ENCODE measurements at regions not wholly inside any gene's neighbourhood (a gene's known extent, or its start where the extent isn't known, plus 50 kb on each side); places are given as distances from the start of the nearest gene placed in this dataset.

DNA sequence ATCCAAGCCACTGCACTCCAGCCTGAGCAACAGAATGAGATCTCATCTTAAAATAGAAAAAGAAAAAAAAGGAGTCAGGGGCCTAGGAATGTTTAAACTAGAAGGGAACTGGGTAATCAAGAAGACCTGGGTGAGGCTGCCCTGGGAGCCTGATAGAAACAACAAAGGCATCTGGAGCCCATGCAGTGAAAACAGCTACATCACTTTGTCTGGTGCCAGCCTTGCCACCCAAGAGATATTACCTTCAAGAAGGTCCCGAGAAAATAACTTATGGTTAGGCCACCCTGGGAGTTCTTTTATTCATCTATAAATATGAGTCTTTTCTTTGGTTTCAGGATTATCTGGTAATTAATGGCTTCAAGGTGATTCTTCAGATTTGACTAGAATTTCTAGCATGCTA is 412.1 kb downstream of the METTL15 start:
- no peaks in the 10 kb centered on the region for H3K36me3 ChIP-seq (replicated peaks in 1 of 2; ENCODE audit: control insufficient read depth in 1 of 2, insufficient read depth in 2 of 2, low read length in 1 of 2)
- H3K27ac ChIP-seq (ENCODE audit: low read depth in 2 of 2, low read length in 1 of 2), result no peak overlapping the region
- H3K9me2 ChIP-seq, result no peaks in the 10 kb centered on the region
- DNase-seq, result no peak
- no peaks in the 10 kb centered on the region for H3K9me3 ChIP-seq
- H3F3A ChIP-seq (replicated peaks; ENCODE audit: insufficient read depth), result peaks cover 7% of the 10 kb centered on the region
- H3K27me3 ChIP-seq (ENCODE audit: insufficient read depth), result no peaks in the 10 kb centered on the region
- ChIA-PET POLR2A (no interaction called here), CTCF (no interaction called here)
- no peaks in the 10 kb centered on the region for H3K4me1 ChIP-seq (ENCODE audit: control insufficient read depth in 1 of 2, insufficient read depth in 2 of 2, low read depth in 1 of 2, low read length in 1 of 2)
- H4K20me1 ChIP-seq (ENCODE audit: insufficient read depth), result no peaks in the 10 kb centered on the region
- H2AFZ ChIP-seq (ENCODE audit: low read depth), result no peak overlapping the region
- no peak overlapping the region for H3K4me3 ChIP-seq (ENCODE audit: low read depth in 2 of 2, low read length in 1 of 2)
- no peak overlapping the region for H3K4me2 ChIP-seq
- no peak for TF ChIP-seq NRF1 (IDR thresholded peaks at IDR 0.05; ENCODE audit: low read depth, low read length)
- no peak for TF ChIP-seq TAF1 (IDR thresholded peaks at IDR 0.05; ENCODE audit: borderline replicate concordance, low read depth, low read length)
- no peak for TF ChIP-seq GATA2 (CRISPR knock-in tag; IDR thresholded peaks at IDR 0.05)
- TF ChIP-seq PBX3 (IDR thresholded peaks at IDR 0.05), result no peak
- TF ChIP-seq, protein P1, sequence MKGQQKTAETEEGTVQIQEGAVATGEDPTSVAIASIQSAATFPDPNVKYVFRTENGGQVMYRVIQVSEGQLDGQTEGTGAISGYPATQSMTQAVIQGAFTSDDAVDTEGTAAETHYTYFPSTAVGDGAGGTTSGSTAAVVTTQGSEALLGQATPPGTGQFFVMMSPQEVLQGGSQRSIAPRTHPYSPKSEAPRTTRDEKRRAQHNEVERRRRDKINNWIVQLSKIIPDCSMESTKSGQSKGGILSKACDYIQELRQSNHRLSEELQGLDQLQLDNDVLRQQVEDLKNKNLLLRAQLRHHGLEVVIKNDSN (IDR thresholded peaks at IDR 0.05; ENCODE audit: borderline replicate concordance, low read depth), result no peak
- H3K79me2 ChIP-seq (ENCODE audit: insufficient read depth), result no peaks in the 10 kb centered on the region
- WGBS (ENCODE audit: low lambda C conversion rate), result 69% methylated on average over 1 of the region's 1 CpG
- H3K9ac ChIP-seq, result no peak overlapping the region

- no peaks in the 10 kb centered on the region for H4K20me1 ChIP-seq (ENCODE audit: insufficient read depth)
- ChIA-PET POLR2A (no interaction called here), CTCF (interaction anchor here (1.1 kb wide), 1 partner anchor 803 kb away, joined by 3 read pairs; no protein-coding TSS in a partner anchor)
- no peak overlapping the region for H3K4me2 ChIP-seq
- TF ChIP-seq MXI1 (IDR thresholded peaks at IDR 0.05; ENCODE audit: low read depth, low read length) (no peak), JUND (IDR thresholded peaks at IDR 0.05) (no peak), TEAD4 (IDR thresholded peaks at IDR 0.05; ENCODE audit: borderline replicate concordance, insufficient read depth) (no peak), FOXJ3 (CRISPR knock-in tag; IDR thresholded peaks at IDR 0.05) (no peak), CHD2 (IDR thresholded peaks at IDR 0.05; ENCODE audit: low read length, partially characterized antibody) (no peak), EP300 (IDR thresholded peaks at IDR 0.05; ENCODE audit: borderline replicate concordance in 1 of 2, low read depth in 1 of 2, low read length in 1 of 2) (no peak), USF2 (IDR thresholded peaks at IDR 0.05; ENCODE audit: borderline replicate concordance, low read depth, low read length) (no peak), GATA2 (CRISPR knock-in tag; IDR thresholded peaks at IDR 0.05) (no peak)
- TF ChIP-seq, protein P2, sequence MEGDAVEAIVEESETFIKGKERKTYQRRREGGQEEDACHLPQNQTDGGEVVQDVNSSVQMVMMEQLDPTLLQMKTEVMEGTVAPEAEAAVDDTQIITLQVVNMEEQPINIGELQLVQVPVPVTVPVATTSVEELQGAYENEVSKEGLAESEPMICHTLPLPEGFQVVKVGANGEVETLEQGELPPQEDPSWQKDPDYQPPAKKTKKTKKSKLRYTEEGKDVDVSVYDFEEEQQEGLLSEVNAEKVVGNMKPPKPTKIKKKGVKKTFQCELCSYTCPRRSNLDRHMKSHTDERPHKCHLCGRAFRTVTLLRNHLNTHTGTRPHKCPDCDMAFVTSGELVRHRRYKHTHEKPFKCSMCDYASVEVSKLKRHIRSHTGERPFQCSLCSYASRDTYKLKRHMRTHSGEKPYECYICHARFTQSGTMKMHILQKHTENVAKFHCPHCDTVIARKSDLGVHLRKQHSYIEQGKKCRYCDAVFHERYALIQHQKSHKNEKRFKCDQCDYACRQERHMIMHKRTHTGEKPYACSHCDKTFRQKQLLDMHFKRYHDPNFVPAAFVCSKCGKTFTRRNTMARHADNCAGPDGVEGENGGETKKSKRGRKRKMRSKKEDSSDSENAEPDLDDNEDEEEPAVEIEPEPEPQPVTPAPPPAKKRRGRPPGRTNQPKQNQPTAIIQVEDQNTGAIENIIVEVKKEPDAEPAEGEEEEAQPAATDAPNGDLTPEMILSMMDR (IDR thresholded peaks at IDR 0.05), result no peak
- TF ChIP-seq, protein P1 (IDR thresholded peaks at IDR 0.05; ENCODE audit: borderline replicate concordance, low read depth), result no peak
- no peaks in the 10 kb centered on the region for H3F3A ChIP-seq (replicated peaks; ENCODE audit: insufficient read depth)
- H3K79me2 ChIP-seq (ENCODE audit: insufficient read depth), result no peaks in the 10 kb centered on the region
- no peak overlapping the region for H3K27ac ChIP-seq (ENCODE audit: low read depth in 2 of 2, low read length in 1 of 2)
- no peaks in the 10 kb centered on the region for H3K4me1 ChIP-seq (ENCODE audit: control insufficient read depth in 1 of 2, insufficient read depth in 2 of 2, low read depth in 1 of 2, low read length in 1 of 2)
- no peaks in the 10 kb centered on the region for H3K9me3 ChIP-seq
- H3K4me3 ChIP-seq (ENCODE audit: low read depth in 2 of 2, low read length in 1 of 2), result no peak overlapping the region
- H3K27me3 ChIP-seq (ENCODE audit: insufficient read depth), result no peaks in the 10 kb centered on the region
- no peak overlapping the region for H2AFZ ChIP-seq (ENCODE audit: low read depth)
- H3K9me2 ChIP-seq, result no peaks in the 10 kb centered on the region
- no peaks in the 10 kb centered on the region for H3K36me3 ChIP-seq (replicated peaks in 1 of 2; ENCODE audit: control insufficient read depth in 1 of 2, insufficient read depth in 2 of 2, low read length in 1 of 2)
- H3K9ac ChIP-seq, result no peak overlapping the region
- no peak for DNase-seq
These were observed 410.6 kb downstream of the METTL15 start for GRCh38 chr11:28518825-28519224.
